Pulmonary artery endothelial cell (primary cell): ENCODE measurements at regions not wholly inside any gene's neighbourhood (a gene's known extent, or its start where the extent isn't known, plus 50 kb on each side); places are given as distances from the start of the nearest gene placed in this dataset.
"Not testable (repeated sequence)": the region's sequence is repeated elsewhere in the genome, so short reads cannot be mapped to it uniquely, and the experiment has no call there.

Experiments used
- DNase-seq: peaks from one replicate; pipeline ENCODE4 v3.0.0-alpha.2; 2011; ENCODE audit warnings: low read depth, low spot score

DNA sequence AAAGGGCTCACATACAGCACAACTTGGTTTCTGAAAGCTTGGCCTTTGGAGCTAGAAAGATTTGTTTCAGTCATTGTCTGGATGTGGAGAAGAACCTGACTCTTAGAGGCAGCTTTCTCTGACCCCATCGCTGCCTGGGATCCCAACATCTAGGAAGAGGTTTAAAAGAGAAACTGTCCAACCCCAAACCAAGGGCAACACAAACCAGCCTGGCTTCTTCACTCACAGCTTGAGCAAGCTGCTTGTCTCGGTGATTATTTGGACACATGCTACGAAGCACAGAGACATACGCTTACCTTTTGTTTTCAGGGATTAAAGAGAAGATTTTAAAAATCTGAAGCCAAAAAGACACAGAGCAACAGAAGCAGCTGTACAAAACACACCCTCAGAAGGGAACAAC is 109.8 kb downstream of the ETS2 start:
- DNase-seq: no peak

DNA sequence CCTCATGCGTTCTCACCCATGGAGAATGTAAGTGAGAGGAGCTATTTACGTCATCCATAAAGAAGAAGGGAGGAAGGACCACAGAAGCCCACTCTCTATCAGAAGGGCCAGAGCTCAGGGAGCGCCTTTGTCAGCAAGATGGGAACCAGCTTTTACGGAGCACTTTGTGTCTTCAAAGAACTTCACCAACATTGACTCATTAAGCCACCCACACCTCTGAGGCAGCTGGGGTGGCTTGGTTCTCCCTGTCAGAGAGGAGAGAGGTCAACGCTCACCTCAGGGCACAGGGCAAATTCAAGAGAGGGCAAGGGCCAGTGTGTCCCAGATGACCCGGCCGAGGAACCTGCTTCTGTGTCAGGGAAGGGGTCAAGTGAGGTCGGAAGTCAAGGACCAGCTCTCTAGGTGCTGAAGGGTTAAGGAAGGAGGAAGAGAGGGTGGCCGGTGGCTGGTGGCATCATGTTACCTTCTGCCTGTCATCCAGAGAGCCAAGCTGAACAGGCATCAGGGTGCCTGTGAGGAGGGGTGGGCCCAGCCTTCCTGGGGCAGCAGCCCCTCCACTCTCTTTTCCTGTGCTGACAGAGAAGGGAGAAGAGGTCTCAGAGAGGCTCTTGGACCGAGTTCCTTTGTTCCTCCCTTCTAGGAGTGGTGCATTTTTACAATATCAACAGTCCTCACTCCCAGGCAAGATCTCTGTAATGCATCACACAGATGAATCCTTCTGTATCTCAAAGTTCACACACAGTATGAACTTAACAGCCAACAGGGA is 109.0 kb downstream of the ETS2 start:
- no peak for DNase-seq

DNA sequence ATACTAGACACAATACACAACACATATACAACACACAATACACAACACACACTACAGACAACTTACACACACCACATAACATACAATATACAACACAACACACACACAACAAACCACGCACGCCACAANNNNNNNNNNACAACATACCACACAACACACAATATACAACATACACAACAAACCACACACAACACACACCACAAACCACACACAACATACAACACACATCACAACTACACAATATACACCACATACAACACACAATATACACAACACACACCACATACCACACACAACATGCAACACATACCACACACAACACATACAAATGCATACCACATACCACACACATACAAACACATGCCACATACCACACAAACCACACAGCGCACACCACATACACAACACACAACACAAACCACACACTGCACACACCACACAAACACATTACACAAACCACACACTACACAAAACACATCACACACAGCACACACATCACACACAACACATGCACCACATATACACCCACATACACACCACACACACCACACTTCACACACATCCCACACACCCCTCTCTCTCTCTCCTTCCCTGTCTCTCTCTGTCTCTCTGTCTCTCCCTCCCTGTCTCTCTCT is 108.3 kb downstream of the ETS2 start:
- DNase-seq: no peak

DNA sequence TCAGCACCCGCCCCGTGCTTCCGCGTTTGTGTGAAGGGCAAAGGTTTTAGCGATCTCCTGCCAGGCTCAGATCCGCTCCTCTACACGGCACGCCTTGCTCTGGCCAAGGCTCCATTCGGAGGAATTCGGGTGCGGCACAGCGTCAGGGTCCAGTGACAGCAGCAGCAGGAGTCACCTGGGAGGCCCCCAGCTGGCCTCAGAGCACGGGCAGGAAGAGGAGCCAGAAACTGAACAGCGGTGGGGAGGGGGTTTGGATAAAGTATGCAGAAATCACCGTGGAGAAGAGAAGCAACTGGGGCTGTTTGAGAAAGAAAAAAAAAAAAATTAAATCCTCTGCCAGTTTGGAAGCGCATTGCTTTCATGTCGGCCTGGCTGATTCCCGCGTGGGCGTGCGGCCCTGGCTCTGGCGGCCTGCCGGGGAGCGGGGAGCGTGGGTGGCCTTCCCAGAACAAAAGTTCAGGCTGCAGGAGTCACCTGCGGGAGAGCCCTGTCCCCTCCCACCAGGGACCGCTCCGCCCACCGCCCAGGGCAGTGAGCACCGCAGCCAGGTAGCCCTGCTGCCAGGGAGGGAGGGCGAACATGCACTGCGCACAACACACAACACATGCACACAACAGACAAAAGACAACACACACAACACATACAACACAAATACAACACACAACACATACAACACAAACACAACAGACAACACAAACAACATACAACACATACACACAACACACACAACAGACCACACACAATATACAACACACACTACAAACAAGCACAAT is 107.6 kb downstream of the ETS2 start:
- DNase-seq: no peak

DNA sequence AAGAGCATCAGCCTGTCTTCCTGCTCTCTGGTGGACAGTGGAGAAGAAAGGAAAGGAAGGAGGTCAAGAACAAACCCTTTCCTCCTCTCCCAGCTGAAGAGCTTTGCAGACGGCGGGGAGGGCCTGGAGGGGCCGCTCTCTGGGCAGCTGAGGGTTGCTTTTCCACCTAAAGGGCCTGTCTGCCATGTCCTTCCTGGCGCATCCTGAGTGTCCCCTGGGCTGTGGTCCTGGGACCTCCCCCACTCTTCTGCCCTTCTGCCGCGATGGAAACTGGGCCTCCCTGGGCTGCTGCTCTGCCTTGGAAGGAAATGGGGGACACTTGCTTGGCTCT is 107.0 kb downstream of the ETS2 start:
- DNase-seq: no peak

DNA sequence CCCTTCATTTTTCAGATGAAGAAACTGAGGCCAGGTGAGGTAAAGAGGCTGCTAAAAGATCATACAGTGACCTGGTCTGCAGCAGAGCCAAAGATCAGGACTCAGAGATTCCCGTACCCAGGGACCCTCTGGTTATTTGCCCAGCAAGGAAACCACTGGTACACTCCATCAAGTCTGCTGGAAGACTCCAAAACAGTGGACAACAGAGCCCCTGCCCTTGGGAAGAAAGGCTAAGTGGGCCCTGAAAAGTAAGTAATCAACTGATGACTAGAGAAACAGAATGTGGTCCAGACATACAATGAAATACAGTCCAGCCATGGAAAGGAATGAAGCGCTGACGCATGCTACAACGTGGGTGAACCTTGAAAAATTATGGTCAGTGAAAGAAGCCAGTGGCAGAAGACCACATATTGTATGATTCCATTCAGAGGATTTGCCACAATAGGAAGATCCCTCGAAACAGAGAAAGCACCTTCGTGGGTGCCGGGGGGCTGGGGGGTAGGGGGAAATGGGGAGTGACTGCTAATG is 106.4 kb downstream of the ETS2 start:
- DNase-seq: no peak

DNA sequence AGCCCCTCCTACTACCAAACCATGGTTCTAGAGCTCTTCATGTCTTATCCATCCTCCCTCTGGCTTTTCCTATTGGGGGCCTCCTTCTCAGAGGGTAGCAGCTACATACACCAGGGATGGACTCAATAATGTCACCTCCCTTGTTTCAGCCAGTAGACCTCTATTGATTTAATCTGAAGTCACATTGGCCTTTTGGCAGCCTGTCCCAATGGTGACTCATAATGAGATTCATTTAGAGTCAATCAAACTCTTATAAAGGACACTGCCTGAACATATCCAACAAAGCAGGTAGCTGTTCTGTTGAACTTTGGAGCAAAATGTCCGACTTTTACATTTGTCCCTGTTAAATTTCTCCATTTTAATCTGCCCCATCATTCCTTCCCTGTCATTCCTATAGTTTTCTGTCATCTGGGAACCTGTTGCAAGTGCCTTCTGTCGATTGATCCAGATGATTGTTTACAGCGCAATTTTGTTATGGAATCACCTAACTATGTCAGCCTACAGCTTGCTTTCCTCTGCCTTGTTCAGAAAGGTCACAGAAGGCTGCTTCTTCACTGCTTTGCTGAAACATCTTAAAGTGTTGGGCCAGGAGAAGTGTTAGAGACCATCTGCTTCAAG is 105.9 kb downstream of the ETS2 start:
- DNase-seq: no peak

DNA sequence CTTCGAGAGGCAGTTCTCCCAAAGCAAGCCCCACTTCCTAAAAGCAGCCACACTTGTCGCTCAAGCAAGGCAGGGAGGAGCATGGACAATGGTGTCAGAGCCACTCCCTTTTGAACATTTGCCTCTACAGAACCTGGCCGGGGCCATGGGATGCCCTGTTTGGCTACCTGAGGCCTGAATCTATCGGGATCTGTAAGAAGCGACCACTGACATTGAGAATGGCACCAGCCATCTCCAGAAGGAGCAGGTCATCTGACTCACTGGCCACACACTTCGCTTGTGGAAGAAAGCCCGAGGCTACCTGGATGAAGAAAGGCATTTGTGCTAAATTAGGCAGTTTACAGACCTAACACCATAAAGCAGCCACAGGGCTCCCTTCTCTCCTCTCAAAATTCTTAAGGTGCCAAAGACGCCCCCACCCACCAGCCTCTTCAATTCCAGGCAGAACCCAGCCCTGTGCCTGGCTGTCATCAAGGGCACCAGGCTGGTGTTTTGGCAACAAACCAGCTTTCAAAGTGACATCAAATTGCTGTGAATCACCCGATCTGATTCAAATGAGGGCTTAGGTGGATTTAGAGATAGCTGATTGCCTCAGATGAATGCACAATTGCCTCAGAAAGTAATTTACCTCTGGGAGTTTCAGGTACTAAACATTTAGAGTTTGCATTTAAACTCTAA is 104.8 kb downstream of the ETS2 start:
- DNase-seq: no peak

DNA sequence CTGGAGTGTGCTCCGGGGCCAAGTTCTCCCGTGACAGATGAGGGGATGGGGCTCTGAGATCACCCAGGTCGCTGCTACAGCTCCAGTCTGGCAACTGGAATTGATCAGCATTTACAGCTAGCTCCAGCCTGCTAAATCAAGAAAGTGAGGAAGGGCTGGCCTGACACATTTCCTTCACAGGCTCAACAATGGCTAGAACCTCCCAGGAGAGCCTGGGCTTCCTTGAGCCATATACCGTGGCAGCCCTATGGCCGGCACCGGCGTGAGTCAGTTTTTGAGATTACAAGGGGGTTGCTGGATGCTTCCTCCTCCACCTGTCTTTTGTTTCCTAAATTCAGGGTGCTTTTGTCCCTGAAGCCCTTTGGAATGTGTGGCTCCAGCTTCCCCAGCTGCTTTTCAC is 104.2 kb downstream of the ETS2 start:
- DNase-seq: no peak

DNA sequence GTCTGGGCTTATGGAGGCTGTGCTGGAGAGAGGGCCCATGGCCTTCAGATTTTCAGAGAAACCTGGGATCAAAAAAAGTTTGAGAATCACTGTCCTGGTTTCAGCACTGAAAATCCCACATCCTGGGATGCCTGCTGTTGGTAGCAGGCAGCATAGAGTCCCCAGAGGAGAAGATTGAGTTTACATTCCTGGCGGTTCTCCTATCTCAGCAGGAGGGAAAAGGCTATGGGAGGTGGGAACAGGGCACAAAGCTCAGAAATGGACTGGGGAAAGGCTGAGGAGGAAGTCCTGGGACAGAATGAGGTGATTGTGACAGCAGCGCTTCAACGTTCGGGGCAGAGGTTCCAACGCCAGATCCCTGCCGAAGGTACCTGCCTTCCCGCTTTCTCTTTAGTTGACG is 103.4 kb downstream of the ETS2 start:
- no peak for DNase-seq

DNA sequence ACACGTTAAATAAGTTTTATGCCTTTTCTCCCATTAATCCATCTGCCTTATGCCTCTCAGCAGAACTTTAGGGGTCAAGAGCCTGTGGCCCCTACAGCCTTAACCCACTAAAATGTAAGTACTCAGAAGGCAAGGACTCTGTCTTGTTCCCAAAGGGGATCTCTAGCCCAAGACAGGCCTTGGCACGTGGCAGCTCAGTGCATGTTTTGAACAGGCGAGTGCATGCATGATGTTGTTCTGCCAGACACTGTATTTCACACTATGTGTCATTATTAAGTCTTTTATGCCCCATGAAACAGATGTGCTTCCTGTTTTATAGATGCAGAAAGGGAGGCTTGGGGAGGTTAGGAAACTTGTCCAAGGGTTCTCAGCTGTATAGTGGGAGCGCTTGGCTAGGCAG is 102.8 kb downstream of the ETS2 start:
- no peak for DNase-seq

DNA sequence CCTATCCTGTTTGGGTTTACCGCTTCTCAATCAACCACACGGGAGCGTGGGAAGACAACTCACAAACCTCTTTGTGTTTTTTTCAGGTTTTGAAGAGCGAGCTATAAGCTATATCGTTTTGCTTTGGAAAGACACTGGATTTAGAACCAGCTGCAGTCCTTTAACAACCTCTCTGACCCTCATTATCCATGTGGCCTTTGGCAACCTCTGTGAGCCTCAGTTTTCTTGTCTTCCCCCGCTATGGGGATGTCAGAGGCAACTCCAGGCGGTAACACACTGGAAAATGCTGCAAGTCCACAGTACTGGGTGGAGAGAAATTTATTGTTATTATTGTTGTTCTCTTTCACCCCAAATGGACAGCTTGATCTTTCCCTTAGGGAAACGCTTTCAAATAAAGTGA is 100.0 kb downstream of the ETS2 start:
- DNase-seq: no peak

DNA sequence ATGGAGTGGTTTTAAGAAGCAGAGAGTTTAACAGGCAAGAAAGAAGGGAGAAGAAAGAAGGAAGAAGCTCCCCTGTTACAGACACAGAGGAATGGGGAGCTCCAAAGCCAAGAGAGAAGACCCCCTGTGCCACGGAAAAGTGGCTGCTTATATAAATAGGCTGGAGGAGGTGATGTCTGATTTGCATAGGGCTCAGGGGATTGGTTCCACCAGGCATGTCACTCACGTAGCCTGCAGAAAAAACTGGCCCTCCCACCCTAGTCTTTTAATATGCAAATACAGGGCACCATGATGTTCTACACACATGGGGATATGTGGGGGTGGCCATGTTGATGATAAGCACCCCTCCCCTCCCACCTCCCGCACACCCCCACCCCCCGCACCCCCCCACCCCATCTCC is 99.6 kb downstream of the ETS2 start:
- DNase-seq: no peak

DNA sequence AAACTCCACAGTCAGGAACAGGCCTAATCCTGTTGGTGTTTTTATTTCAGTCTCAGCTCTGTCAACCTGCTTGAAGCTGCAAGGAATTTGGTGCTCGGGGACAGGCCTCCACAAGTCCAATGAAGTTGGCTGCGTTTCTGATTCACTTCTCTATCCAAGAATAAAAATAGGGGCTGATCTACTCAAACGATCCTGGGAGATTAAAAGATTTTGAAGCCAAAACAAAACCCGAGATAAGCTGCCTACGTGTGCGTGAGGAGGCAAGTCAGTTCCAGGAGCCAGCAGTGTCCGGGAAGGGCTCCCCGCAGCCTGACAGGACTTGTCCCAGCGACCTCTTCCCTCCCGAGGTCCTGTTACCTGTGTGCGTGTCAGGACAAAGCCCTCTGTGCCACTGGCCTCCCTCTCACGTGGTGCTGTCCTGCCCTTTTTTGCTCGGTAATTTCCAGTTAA is 98.0 kb downstream of the ETS2 start:
- no peak for DNase-seq

DNA sequence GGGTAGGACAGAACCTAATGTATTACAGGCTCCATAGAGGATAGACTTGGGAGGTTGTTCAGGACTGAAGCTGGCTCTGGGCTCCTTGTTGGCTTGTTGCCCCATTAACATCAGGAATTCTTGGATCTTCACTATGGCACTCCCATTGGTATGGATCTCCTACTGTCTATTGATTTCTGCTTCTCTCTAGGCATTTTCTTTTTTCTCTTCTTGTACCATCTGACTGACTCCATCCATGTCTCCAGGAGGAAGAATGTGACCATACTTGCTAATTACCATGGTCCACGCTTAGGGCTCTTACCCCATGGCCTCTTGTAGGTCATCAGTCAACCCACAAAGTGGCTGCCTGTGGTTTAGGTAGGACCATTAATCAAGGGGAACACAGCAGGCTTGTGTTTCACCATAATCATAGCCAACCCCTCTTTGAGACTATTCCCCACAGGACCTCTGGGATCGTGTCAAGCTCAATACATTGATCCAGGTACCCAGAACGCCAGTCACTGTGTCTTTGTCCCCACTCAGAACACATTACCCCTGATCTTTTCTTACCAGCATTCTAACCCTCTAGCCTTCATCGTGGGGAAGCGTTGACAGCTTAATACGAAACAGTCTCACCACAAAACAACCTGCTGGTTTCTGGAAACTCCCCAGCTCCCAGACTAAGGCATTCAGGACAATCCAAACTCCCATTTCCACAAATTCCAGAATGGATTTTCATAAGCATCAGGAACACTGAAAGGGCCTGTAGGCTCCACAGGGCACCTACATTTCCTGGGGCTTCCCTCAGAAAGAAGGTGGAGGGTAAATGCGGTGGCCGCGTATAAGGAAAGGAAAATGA is 97.1 kb downstream of the ETS2 start:
- no peak for DNase-seq

DNA sequence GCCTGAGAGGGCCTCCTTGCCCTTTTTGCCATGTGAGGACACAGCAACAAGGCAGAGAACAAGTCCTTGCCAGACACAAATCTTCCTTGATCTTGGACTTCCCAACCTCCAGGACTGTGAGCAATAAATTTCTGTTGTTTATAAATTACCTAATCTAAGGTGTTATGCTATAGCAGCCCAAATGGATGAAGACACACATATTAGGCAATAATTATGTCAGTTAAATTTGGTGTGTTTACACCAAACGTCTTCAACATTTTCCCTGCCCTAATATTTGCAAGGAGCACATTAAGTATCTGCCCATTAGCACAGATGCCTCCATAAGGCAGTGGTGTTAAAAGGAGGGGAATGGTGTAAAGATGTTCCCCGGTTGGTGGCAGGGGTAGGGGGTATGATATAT is 94.8 kb downstream of the ETS2 start:
- DNase-seq: no peak

DNA sequence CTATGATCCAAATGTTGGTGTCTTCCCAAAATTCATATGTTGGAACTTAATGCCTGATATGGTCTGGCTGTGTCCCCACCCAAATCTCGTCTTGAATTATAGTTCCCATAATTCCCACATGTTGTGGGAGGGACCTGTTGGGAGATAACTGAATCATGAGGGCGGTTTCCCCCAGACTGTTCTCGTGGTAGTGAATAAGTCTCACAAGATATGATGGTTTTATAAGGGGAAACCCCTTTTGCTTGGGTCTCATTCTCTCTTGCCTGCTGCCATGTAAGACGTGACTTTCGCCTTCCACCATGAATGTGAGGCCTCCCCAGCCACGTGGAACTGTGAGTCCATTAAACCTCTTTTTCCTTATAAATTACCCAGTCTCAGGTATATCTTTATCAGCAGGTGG is 94.3 kb downstream of the ETS2 start:
- DNase-seq: not testable (repeated sequence)

DNA sequence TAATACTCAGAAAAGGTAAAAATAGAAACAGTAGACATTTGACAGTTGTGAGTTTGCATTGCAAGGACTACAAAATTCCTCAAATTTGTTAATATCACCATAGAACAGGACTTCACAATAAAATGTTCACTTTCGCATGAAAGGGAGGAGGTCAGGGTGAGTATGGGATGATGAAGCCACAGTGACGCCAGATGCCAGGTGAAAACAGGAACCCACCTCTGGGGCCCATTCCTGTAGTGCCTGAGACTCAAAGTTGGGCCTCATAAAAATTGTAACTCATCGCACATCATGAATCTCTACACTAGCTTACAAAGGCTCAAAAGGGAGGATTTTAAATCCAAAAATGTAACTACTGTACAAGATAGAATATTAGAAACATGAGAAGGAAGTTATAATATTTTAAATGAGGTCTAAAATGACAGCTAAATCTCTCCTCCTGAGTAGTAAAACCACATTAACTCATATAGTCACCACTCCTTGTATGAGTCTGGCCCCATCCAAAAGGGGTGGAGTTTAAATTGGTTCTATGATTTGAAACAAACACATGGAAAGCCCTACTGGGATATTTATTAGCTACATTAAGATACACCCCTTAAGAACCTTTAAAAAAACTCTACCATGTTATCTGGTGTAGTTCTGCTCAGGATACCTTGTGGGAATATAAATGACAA is 93.7 kb downstream of the ETS2 start:
- DNase-seq: no peak

DNA sequence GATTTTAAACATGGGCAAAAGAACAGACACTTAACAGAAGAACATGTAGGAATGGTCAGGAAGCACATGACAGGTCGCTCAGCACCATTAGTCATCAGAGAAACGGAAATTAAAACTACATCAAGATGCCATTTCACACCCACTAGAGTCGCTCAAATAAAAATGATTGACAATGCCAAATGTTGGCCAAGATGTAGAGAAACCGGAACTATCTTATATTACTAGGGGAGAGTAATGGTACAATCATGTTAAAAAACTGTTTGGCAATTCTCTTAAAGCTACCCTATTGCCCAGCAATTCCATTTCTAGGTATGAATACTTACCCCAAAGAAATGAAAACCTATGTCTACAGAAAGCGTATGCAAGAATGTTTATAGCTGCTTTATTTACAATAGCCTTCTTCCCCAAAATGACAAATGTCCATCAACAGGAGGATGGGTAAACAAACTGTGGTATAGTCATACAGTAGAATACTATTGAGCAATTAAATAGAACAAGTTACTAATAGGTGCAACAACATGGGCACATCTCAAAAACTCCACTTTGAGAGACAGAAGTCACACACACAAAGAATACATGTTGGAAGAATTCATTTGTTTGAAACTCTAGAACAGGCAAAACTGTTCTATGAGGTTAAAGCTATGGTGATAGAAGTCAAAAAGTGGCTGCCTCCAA is 92.8 kb downstream of the ETS2 start:
- DNase-seq: no peak
